GM13976 (cell line): ENCODE measurements at regions not wholly inside any gene's neighbourhood (a gene's known extent, or its start where the extent isn't known, plus 50 kb on each side); places are given as distances from the start of the nearest gene placed in this dataset.

Experiments
- DNase-seq: peaks from one replicate; pipeline ENCODE4 v3.0.0; 2012; ENCODE audit warnings: low spot score
- CTCF ChIP-seq: IDR thresholded peaks from 2 replicates; pipeline ENCODE4 v1.5.1; 2012; ENCODE audit warnings: borderline replicate concordance, mild to moderate bottlenecking; ENCODE audit not compliant: insufficient read depth; ENCODE audit errors: extremely low read depth, missing control alignments, control extremely low read depth
- in situ Hi-C: fragments of 300-500 bp; cut with MboI; formaldehyde crosslinking; loops from one replicate; pipeline ENCODE4 v1.12.0; 2022; ENCODE audit warnings: low sequenced_read_pairs, mixed read lengths, inconsistent platforms; ENCODE audit not compliant: unreplicated experiment

GRCh38 chr2:58895857-58896256 lies 654.7 kb upstream of the FANCL start:
- no peak for TF ChIP-seq CTCF
- in situ Hi-C loops: no loop called here
- no peak for DNase-seq

- TF ChIP-seq CTCF: no peak
- in situ Hi-C loops: no loop called here
- DNase-seq: no peak
Measured at GRCh38 chr2:58893656-58894351, 652.7 kb upstream of the FANCL start.

GRCh38 chr2:58891828-58892377 lies 650.8 kb upstream of the FANCL start:
- no peak for TF ChIP-seq CTCF
- DNase-seq: no peak
- in situ Hi-C loops: no loop called here

GRCh38 chr2:58890865-58891525 lies 649.9 kb upstream of the FANCL start:
- no peak for TF ChIP-seq CTCF

GRCh38 chr2:58886009-58886408 lies 644.9 kb upstream of the FANCL start:
- in situ Hi-C loops: no loop called here
- no peak for TF ChIP-seq CTCF
- no peak for DNase-seq

More at GRCh38 chr2:58890865-58891525, 649.9 kb upstream of the FANCL start:
- DNase-seq: no peak
- in situ Hi-C loops: no loop called here

- DNase-seq: no peak
- no peak for TF ChIP-seq CTCF
- in situ Hi-C loops: no loop called here
Measured at GRCh38 chr2:58879834-58880233, 638.7 kb upstream of the FANCL start.

- TF ChIP-seq CTCF: no peak
- in situ Hi-C loops: no loop called here
- DNase-seq: no peak
Measured at GRCh38 chr2:58878778-58879177, 637.7 kb upstream of the FANCL start.
